SK-N-DZ (cell line): ENCODE measurements at regions not wholly inside any gene's neighbourhood (a gene's known extent, or its start where the extent isn't known, plus 50 kb on each side); places are given as distances from the start of the nearest gene placed in this dataset.
"Not testable (repeated sequence)": the region's sequence is repeated elsewhere in the genome, so short reads cannot be mapped to it uniquely, and the experiment has no call there.

Experiments
- DNase-seq: peaks from one replicate; pipeline ENCODE4 v3.0.0-alpha.2; 2015; ENCODE audit warnings: low spot score

- no peak for DNase-seq
Observed at GRCh38 chr6:141780296-141780695, 352.4 kb upstream of the GJE1 start.

DNA sequence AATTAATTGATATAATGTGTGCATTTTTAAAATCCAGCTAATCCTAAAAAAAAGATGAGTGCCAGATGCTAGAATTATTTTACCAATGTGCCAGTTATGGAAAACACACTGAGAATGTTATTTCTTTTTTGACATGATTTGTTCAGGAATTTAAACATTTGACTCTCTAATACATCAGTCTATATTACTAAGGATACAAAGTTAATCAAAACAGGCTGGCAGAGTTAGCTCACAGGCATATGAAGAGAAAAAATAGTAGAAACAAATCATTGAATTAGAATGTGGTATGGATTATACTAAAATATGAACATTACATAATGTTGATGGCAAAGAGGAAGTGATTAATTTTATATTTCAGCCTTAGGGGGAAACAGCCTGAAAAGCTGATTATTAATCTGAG, 368.3 kb upstream of the GJE1 start:
- no peak for DNase-seq

DNA sequence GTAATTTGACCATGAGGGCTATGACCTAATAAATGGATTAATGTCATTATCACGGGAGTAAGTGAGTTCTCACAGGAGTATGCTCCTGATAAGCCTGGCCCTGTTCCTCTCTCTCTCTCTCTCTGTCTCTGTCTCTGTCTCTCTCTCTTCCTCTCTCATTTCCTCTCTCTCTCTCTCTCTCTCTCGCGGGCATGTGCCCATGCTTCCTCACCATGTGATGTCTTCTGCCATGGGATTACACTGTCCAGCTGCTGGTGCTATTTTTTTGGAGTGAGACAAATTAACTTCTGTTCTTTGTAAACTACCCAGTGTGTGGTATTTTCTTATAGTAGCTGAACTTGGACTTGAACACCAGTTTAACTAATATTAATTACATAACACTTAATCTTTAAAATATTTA, 374.3 kb upstream of the GJE1 start:
- no peak for DNase-seq

DNA sequence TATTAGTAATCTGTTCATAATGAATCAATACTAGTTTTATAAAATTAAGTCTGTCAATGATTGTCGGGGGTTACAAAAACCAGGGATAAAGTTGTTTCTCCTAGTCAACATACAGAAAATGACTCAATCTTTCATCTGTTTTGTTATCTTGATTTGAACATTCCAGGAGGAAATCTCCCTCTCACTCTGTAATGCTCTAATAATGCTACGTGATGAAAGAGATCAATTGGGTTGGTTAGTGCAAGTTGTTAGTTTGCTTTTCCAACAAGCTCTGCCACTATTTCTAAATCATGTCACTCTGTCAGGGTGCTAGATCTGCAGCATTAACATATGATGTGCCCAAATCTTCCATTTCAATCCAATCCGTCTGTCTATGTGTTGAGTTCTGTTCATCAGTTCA, 379.5 kb upstream of the GJE1 start:
- no peak for DNase-seq

DNA sequence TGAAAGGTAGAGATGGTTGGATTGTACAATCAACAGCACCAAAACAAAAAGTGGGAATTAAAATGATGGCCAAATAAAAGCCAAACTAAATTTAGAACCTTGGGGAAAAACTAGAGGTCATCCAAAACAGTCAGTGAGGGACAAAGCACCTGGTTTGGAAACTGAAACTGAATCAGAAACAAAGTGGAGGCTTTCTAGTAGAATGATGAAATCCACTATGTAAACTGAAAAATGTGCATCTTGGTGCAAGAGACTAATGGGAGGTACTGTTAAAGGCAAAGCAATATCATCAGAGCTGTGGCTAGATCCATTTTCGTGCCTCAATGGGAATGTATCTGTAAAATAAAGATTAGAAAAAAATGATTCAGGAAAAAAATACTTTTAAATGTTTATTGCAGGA, 380.0 kb upstream of the GJE1 start:
- DNase-seq, result no peak

DNA sequence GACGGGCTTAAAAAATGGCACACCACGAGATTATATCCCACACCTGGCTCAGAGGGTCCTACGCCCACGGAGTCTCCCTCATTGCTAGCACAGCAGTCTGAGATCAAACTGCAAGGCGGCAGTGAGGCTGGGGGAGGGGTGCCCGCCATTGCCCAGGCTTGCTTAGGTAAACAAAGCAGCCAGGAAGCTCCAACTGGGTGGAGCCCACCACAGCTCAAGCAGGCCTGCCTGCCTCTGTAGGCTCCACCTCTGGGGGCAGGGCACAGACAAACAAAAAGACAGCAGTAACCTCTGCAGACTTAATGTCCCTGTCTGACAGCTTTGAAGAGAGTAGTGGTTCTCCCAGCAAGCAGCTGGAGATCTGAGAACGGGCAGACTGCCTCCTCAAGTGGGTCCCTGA, 386.4 kb upstream of the GJE1 start:
- not testable (repeated sequence) for DNase-seq

- DNase-seq, result no peak
Observed at GRCh38 chr6:141744971-141745370, 387.8 kb upstream of the GJE1 start.

DNA sequence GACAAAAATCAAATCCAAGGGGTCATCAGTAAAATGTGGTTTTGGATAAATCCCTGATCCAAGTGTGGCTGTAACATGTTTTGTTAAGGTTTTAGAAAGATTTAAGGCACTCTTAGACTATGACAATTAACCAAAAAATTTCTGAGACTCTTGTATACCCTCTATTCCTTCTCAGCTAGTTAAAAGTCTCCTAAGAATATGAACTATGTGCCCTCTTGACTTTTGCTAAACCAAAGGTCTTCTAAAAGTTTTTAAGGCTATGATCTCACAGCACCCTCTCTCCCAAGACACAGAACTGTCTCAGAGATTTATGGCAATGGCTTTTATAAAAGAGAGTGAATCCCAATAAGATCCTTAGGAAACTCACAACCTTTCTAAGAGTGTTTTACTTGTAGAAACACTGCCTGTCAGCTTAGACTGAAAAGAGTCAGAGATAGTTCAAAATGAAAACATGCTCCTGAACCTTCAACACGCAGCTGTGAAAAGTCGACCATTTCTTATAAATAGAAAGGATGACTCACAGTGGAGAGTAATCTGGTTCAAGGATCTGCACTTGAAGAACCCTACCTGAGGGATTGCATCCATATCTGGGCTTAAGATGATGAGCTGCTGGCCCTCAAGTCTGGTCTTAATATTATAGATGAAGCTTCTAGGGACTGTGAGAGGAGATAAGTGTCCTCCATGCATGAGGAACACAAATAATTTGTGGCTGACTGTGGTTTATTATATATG, 388.4 kb upstream of the GJE1 start:
- no peak for DNase-seq

DNA sequence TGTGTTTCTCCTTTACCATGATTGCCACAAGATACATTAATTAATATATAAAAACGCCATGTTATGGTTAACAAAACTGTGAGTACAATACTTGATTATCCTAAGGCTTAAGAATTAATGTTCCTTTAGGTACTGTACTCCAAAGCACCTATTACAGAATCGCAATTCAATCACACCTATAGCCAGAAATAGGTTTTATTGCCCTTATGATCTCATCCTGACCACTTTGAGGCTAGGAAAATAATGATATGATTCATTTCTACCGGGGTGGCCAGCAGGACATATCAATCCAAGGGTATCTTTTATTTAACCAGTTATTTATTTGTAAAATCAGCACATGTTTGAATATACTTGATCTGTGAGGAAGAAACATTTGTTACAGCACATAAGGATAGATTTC, 396.6 kb upstream of the GJE1 start:
- no peak for DNase-seq

GRCh38 chr6:141735126-141735525, 397.6 kb upstream of the GJE1 start:
- no peak for DNase-seq

DNA sequence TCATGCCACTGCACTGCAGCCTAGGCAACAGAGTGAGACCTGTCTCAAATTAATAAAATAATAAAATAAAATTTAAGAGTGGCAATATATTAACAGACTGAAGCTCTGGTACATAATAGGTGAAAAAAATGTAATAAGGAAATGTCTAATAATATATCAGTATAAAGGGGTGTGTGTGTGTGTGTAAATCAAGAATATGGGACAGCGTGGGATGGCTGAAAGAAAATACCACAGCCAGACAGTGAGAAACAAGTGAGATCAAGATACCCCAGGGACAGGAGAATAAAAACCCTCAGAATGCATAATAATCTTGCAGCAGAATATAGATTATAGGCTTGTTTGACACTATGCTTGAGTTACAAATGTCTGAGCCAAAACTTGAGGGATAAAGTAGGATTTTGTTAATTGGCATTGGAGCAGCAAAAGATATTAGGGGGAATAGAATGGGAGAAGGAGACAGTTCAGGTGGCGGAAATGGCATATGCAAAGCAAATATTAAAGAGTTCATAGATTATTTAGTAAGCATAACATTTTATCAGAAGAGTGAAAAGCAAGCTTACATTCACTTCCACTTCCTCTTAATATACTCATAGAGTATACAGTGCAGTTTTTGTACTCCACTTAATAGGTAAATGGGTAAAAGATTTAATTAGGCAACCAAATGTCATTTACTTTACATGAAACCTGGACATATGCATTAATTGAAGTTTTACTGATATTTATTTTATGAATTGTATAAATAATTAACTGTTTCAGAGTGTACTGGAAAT, 398.5 kb upstream of the GJE1 start:
- no peak for DNase-seq

GRCh38 chr6:141729146-141729545, 403.6 kb upstream of the GJE1 start:
- no peak for DNase-seq

- no peak for DNase-seq
Observed at GRCh38 chr6:141728330-141728729, 404.4 kb upstream of the GJE1 start.

GRCh38 chr6:141726248-141726647, 406.5 kb upstream of the GJE1 start:
- no peak for DNase-seq

GRCh38 chr6:141724731-141725130, 408.0 kb upstream of the GJE1 start:
- no peak for DNase-seq

- DNase-seq, result no peak
Observed at GRCh38 chr6:141719476-141719875, 413.2 kb upstream of the GJE1 start.

- no peak for DNase-seq
Observed at GRCh38 chr6:141705431-141705830, 427.3 kb upstream of the GJE1 start.

DNA sequence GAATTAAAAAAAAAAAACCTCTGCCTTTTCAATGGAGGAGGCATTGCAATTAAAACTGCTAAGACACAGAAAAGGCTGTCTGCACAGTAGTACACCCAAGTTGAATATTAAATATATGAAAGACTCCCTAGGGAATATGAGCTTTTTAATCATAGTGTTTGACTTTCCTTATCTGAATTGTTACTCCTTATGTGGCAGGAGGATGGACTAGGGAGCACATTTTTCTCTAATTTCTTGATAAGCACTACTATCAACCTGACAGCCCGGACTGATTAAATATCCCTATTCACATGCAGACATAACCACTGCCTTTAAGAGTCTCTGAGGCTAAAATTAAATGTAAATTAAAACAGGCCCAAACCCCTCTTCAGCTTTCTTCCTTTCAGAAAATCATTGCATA, 428.6 kb upstream of the GJE1 start:
- DNase-seq, result no peak

DNA sequence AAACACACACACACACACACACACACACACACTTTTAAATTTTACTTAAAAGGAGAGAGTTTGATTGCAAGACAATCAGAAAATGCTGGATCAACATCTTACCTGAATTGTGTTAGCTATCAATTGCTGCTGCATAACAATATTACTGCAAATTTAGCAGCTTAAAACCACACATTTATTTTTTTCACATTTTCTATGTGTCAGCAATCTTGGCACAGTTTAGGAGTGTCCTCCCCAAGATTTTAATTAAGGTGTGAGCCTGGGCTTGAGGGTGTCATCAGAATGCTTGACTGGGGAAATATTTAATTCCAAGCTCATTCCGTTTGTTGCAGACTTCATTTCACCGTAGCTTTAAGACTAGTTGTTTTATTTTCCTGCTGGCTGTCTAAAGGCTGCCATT, 431.0 kb upstream of the GJE1 start:
- no peak for DNase-seq

GRCh38 chr6:141700819-141701218, 431.9 kb upstream of the GJE1 start:
- DNase-seq, result no peak

GRCh38 chr6:141688916-141689315, 443.8 kb upstream of the GJE1 start:
- DNase-seq, result no peak

GRCh38 chr6:141685416-141685815, 447.3 kb upstream of the GJE1 start:
- no peak for DNase-seq

GRCh38 chr6:141682391-141682790, 450.3 kb upstream of the GJE1 start:
- no peak for DNase-seq
